Loucy (cell line): ENCODE measurements at regions not wholly inside any gene's neighbourhood (a gene's known extent, or its start where the extent isn't known, plus 50 kb on each side); places are given as distances from the start of the nearest gene placed in this dataset.

Experiments
- CTCF ChIP-seq: fragments of 200-600 bp; sonication (generic); conservative IDR thresholded peaks from 2 replicates; pipeline ENCODE4 v1.5.1; 2014; ENCODE audit warnings: mild to moderate bottlenecking, antibody characterized with exemption, low read length
- EZH2phosphoT487 ChIP-seq: fragments of 200-600 bp; IDR thresholded peaks from 2 replicates; pipeline ENCODE4 v1.6.1; 2018; ENCODE audit warnings: antibody characterized with exemption, mild to moderate bottlenecking, moderate library complexity, borderline replicate concordance

GRCh38 chr1:213457733-213458132, 406.7 kb downstream of the RPS6KC1 start:
- TF ChIP-seq EZH2phosphoT487, result no peak
- TF ChIP-seq CTCF, result no peak
